ENCODE measurements at regions not wholly inside any gene's neighbourhood (a gene's known extent, or its start where the extent isn't known, plus 50 kb on each side); places are given as distances from the start of the nearest gene placed in this dataset.
"Not testable (repeated sequence)": the region's sequence is repeated elsewhere in the genome, so short reads cannot be mapped to it uniquely, and the experiment has no call there.

DNA sequence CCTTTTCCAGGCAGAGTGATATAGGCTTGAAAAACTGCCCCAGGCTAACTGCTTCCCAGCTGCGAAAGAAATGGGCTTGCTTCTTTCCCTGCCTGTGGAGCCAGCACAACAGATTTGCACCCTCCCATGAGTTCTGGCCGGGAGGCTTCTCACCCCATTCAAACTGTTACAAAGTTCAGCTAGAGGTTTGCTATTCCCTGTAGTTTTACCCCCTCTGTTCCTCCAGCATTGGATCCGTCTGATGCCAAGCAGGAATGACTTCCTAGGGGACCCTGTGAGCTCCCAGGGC is 87.6 kb upstream of the NDST4 start:
- H3K27ac ChIP-seq: no peak overlapping the region
- H3K36me3 ChIP-seq (replicated peaks; ENCODE audit: insufficient read depth, low read depth): no peaks in the 10 kb centered on the region
- no peak overlapping the region for H2AFZ ChIP-seq
- no peak for TF ChIP-seq EZH2phosphoT487 (IDR thresholded peaks at IDR 0.05; ENCODE audit: low read depth, severe bottlenecking, unreplicated experiment)
- H3K79me2 ChIP-seq: no peaks in the 10 kb centered on the region
- no peaks in the 10 kb centered on the region for H3K9me3 ChIP-seq (ENCODE audit: low read depth)
- no peaks in the 10 kb centered on the region for H4K20me1 ChIP-seq (ENCODE audit: insufficient read depth, poor library complexity, severe bottlenecking)
- H3K4me3 ChIP-seq: no peak overlapping the region
- no peak overlapping the region for H3K4me2 ChIP-seq
- DNase-seq (ENCODE audit: low spot score): no peak
- no peaks in the 10 kb centered on the region for H3K9me2 ChIP-seq (replicated peaks; ENCODE audit: insufficient read depth)
- no peaks in the 10 kb centered on the region for H3K27me3 ChIP-seq
- WGBS (ENCODE audit: low lambda C conversion rate, missing lambda C conversion rate): 71% methylated on average over 3 of the region's 3 CpGs
- H3K4me1 ChIP-seq (ENCODE audit: insufficient read depth): no peaks in the 10 kb centered on the region

GRCh38 chr4:115200201-115201041 is 87.0 kb upstream of the NDST4 start:
- H3K36me3 ChIP-seq (replicated peaks; ENCODE audit: insufficient read depth, low read depth); H3K9me3 ChIP-seq (ENCODE audit: low read depth); H3K4me3 ChIP-seq; H3K9me2 ChIP-seq (replicated peaks; ENCODE audit: insufficient read depth); H2AFZ ChIP-seq; H3K4me1 ChIP-seq (ENCODE audit: insufficient read depth); DNase-seq (ENCODE audit: low spot score); H3K4me2 ChIP-seq; H3K27me3 ChIP-seq; H3K79me2 ChIP-seq; H3K27ac ChIP-seq; H4K20me1 ChIP-seq (ENCODE audit: insufficient read depth, poor library complexity, severe bottlenecking): not testable (repeated sequence)
- WGBS (ENCODE audit: low lambda C conversion rate, missing lambda C conversion rate): 95% methylated on average over 28 of the region's 30 CpGs

GRCh38 chr4:115194612-115195011 is 81.2 kb upstream of the NDST4 start:
- not testable (repeated sequence) for H3K4me1 ChIP-seq (ENCODE audit: insufficient read depth); H2AFZ ChIP-seq; DNase-seq (ENCODE audit: low spot score); H3K9me3 ChIP-seq (ENCODE audit: low read depth); H4K20me1 ChIP-seq (ENCODE audit: insufficient read depth, poor library complexity, severe bottlenecking); H3K36me3 ChIP-seq (replicated peaks; ENCODE audit: insufficient read depth, low read depth); H3K4me2 ChIP-seq; H3K9me2 ChIP-seq (replicated peaks; ENCODE audit: insufficient read depth); H3K4me3 ChIP-seq; H3K79me2 ChIP-seq; H3K27me3 ChIP-seq; H3K27ac ChIP-seq

GRCh38 chr4:115190529-115190928 is 77.1 kb upstream of the NDST4 start:
- no peak for TF ChIP-seq EZH2 (IDR thresholded peaks at IDR 0.05; ENCODE audit: borderline replicate concordance)
- no peak for TF ChIP-seq EZH2phosphoT487 (IDR thresholded peaks at IDR 0.05; ENCODE audit: low read depth, severe bottlenecking, unreplicated experiment)
- TF ChIP-seq, protein P1, sequence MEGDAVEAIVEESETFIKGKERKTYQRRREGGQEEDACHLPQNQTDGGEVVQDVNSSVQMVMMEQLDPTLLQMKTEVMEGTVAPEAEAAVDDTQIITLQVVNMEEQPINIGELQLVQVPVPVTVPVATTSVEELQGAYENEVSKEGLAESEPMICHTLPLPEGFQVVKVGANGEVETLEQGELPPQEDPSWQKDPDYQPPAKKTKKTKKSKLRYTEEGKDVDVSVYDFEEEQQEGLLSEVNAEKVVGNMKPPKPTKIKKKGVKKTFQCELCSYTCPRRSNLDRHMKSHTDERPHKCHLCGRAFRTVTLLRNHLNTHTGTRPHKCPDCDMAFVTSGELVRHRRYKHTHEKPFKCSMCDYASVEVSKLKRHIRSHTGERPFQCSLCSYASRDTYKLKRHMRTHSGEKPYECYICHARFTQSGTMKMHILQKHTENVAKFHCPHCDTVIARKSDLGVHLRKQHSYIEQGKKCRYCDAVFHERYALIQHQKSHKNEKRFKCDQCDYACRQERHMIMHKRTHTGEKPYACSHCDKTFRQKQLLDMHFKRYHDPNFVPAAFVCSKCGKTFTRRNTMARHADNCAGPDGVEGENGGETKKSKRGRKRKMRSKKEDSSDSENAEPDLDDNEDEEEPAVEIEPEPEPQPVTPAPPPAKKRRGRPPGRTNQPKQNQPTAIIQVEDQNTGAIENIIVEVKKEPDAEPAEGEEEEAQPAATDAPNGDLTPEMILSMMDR (IDR thresholded peaks at IDR 0.05; ENCODE audit: poor library complexity): no peak
- Histone ChIP-seq H3K9me2 (replicated peaks; ENCODE audit: insufficient read depth) (no peaks in the 10 kb centered on the region), H4K20me1 (ENCODE audit: insufficient read depth, poor library complexity, severe bottlenecking) (no peaks in the 10 kb centered on the region), H3K79me2 (no peaks in the 10 kb centered on the region), H3K36me3 (replicated peaks; ENCODE audit: insufficient read depth, low read depth) (no peaks in the 10 kb centered on the region), H3K4me3 (no peak overlapping the region), H3K9me3 (ENCODE audit: low read depth) (no peaks in the 10 kb centered on the region), H2AFZ (no peak overlapping the region), H3K4me1 (ENCODE audit: insufficient read depth) (no peaks in the 10 kb centered on the region), H3K27ac (no peak overlapping the region), H3K4me2 (no peak overlapping the region), H3K27me3 (no peaks in the 10 kb centered on the region)
- DNase-seq (ENCODE audit: low spot score): no peak

GRCh38 chr4:115187136-115187535 is 73.7 kb upstream of the NDST4 start:
- H3K4me2 ChIP-seq: no peak overlapping the region
- 87% methylated on average over 1 of the region's 1 CpG for WGBS (ENCODE audit: low lambda C conversion rate, missing lambda C conversion rate)
- no peak overlapping the region for H3K4me3 ChIP-seq
- no peaks in the 10 kb centered on the region for H3K4me1 ChIP-seq (ENCODE audit: insufficient read depth)
- H3K9me3 ChIP-seq (ENCODE audit: low read depth): no peaks in the 10 kb centered on the region
- no peaks in the 10 kb centered on the region for H3K79me2 ChIP-seq
- H3K27ac ChIP-seq: no peak overlapping the region
- TF ChIP-seq, protein P1 (IDR thresholded peaks at IDR 0.05; ENCODE audit: poor library complexity): no peak
- TF ChIP-seq EZH2phosphoT487 (IDR thresholded peaks at IDR 0.05; ENCODE audit: low read depth, severe bottlenecking, unreplicated experiment) (no peak), EZH2 (IDR thresholded peaks at IDR 0.05; ENCODE audit: borderline replicate concordance) (no peak)
- H3K27me3 ChIP-seq: no peaks in the 10 kb centered on the region
- no peak for DNase-seq (ENCODE audit: low spot score)
- H3K36me3 ChIP-seq (replicated peaks; ENCODE audit: insufficient read depth, low read depth): no peaks in the 10 kb centered on the region
- H4K20me1 ChIP-seq (ENCODE audit: insufficient read depth, poor library complexity, severe bottlenecking): no peaks in the 10 kb centered on the region
- no peaks in the 10 kb centered on the region for H3K9me2 ChIP-seq (replicated peaks; ENCODE audit: insufficient read depth)
- H2AFZ ChIP-seq: no peak overlapping the region

- not testable (repeated sequence) for H4K20me1 ChIP-seq (ENCODE audit: insufficient read depth, poor library complexity, severe bottlenecking); H3K4me1 ChIP-seq (ENCODE audit: insufficient read depth); H2AFZ ChIP-seq; H3K4me3 ChIP-seq; H3K4me2 ChIP-seq; H3K9me3 ChIP-seq (ENCODE audit: low read depth); H3K36me3 ChIP-seq (replicated peaks; ENCODE audit: insufficient read depth, low read depth); DNase-seq (ENCODE audit: low spot score); H3K9me2 ChIP-seq (replicated peaks; ENCODE audit: insufficient read depth); H3K27me3 ChIP-seq; H3K79me2 ChIP-seq; H3K27ac ChIP-seq
- WGBS (ENCODE audit: low lambda C conversion rate, missing lambda C conversion rate): 96% methylated on average over 25 of the region's 41 CpGs
These were observed 66.1 kb upstream of the NDST4 start for GRCh38 chr4:115179438-115180062.

GRCh38 chr4:115178687-115179086 is 65.3 kb upstream of the NDST4 start:
- not testable (repeated sequence) for H3K9me3 ChIP-seq (ENCODE audit: low read depth); H4K20me1 ChIP-seq (ENCODE audit: insufficient read depth, poor library complexity, severe bottlenecking); H3K36me3 ChIP-seq (replicated peaks; ENCODE audit: insufficient read depth, low read depth); H3K9me2 ChIP-seq (replicated peaks; ENCODE audit: insufficient read depth); H3K4me2 ChIP-seq; H3K27me3 ChIP-seq; H3K4me3 ChIP-seq; H3K4me1 ChIP-seq (ENCODE audit: insufficient read depth); H2AFZ ChIP-seq; DNase-seq (ENCODE audit: low spot score); H3K27ac ChIP-seq; H3K79me2 ChIP-seq
- WGBS (ENCODE audit: low lambda C conversion rate, missing lambda C conversion rate): 92% methylated on average over 15 of the region's 15 CpGs

All from hepatocyte (in vitro differentiated cells).